BE2C (cell line): ENCODE measurements at regions not wholly inside any gene's neighbourhood (a gene's known extent, or its start where the extent isn't known, plus 50 kb on each side); places are given as distances from the start of the nearest gene placed in this dataset.
"Not testable (repeated sequence)": the region's sequence is repeated elsewhere in the genome, so short reads cannot be mapped to it uniquely, and the experiment has no call there.

ENCODE experiments used
- DNase-seq: peaks from one replicate; pipeline ENCODE4 v3.0.0-alpha.2; 2020
- H3K27me3 ChIP-seq: fragments of 250-450 bp; sonication (Bioruptor Pico); 2 replicates; pipeline ENCODE4 v1.5.1; 2020; ENCODE audit warnings: mild to moderate bottlenecking
- H3K36me3 ChIP-seq: fragments of 250-450 bp; sonication (Bioruptor Pico); 2 replicates; pipeline ENCODE4 v1.5.1; 2020; ENCODE audit warnings: mild to moderate bottlenecking
- H3K4me1 ChIP-seq: fragments of 250-450 bp; sonication (Bioruptor Pico); 2 replicates; pipeline ENCODE4 v1.5.1; 2020
- H3K4me3 ChIP-seq: 2 replicates; pipeline ENCODE4 v1.5.1; 2011; ENCODE audit warnings: low read depth, low read length
- H3K9me3 ChIP-seq: fragments of 250-450 bp; sonication (Bioruptor Pico); 2 replicates; pipeline ENCODE4 v1.5.1; 2020
- TF ChIP-seq, protein P1 (sequence below): IDR thresholded peaks from 2 replicates; pipeline ENCODE4 v1.5.1; 2012; ENCODE audit warnings: mild to moderate bottlenecking, low read depth, low read length

DNA sequence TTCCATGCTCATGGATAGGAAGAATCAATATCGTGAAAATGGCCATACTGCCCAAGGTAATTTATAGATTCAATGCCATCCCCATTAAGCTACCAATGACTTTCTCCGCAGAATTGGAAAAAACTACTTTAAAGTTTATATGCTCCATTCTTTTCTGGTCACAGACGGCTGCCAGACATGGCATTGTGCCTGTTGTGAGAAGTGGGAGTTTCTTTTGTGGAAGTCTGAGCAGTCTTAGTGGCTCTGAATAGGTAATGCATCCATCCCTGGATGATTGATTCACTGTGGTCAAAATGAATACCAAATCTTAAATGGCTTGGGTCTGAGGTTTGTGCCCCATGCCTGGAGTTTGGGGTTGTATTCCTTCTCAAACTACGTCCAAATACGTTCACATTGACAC, 274.5 kb upstream of the AZI2 start:
- H3K36me3 ChIP-seq = no peaks in the 10 kb centered on the region
- DNase-seq = no peak
- TF ChIP-seq, protein P1, sequence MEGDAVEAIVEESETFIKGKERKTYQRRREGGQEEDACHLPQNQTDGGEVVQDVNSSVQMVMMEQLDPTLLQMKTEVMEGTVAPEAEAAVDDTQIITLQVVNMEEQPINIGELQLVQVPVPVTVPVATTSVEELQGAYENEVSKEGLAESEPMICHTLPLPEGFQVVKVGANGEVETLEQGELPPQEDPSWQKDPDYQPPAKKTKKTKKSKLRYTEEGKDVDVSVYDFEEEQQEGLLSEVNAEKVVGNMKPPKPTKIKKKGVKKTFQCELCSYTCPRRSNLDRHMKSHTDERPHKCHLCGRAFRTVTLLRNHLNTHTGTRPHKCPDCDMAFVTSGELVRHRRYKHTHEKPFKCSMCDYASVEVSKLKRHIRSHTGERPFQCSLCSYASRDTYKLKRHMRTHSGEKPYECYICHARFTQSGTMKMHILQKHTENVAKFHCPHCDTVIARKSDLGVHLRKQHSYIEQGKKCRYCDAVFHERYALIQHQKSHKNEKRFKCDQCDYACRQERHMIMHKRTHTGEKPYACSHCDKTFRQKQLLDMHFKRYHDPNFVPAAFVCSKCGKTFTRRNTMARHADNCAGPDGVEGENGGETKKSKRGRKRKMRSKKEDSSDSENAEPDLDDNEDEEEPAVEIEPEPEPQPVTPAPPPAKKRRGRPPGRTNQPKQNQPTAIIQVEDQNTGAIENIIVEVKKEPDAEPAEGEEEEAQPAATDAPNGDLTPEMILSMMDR = no peak
- H3K4me1 ChIP-seq = no peaks in the 10 kb centered on the region
- no peaks in the 10 kb centered on the region for H3K9me3 ChIP-seq
- H3K4me3 ChIP-seq = no peak overlapping the region
- no peaks in the 10 kb centered on the region for H3K27me3 ChIP-seq

DNA sequence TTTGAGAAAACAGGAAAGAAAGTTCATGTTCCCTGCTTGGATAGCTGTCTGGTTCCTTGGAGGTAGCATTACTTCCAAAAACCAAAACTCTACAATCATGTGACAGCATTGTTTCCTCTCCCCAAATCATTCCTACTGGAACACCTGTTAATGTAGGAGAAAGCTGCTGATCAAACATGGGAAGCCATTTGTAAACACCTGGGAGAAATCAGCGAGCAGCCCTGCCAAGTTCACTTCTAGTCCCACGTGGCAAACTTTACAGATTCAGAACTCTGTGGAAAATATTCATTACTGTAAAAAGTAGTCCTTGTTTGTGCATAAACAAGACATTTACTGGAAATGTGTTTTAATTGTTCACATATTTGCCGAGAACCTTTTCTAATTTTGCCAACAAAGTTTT, 275.5 kb upstream of the AZI2 start:
- Histone ChIP-seq H3K27me3 (no peaks in the 10 kb centered on the region), H3K36me3 (no peaks in the 10 kb centered on the region), H3K4me3 (no peak overlapping the region), H3K4me1 (no peaks in the 10 kb centered on the region), H3K9me3 (no peaks in the 10 kb centered on the region)
- TF ChIP-seq, protein P1 = no peak
- DNase-seq = no peak

DNA sequence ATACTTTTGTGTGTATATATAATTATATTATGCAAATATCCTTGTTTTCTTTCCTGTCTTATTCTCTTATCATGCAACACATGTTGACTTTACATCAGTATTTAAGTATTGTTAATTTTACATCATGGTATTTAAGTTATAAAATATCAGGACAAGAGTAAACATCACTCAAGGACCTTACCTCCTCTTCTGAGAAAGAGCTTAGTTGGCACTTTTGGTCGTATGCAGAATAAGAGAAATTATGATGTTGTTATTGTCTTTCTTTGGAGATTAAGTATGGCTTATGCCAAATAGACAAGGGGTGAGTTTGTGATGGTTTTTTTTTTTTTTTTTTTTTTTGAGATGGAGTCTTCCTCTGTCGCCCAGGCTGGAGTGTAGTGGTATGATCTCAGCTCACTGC, 279.2 kb upstream of the AZI2 start:
- H3K27me3 ChIP-seq, DNase-seq, H3K9me3 ChIP-seq, H3K4me1 ChIP-seq, H3K4me3 ChIP-seq, H3K36me3 ChIP-seq: not testable (repeated sequence)

DNA sequence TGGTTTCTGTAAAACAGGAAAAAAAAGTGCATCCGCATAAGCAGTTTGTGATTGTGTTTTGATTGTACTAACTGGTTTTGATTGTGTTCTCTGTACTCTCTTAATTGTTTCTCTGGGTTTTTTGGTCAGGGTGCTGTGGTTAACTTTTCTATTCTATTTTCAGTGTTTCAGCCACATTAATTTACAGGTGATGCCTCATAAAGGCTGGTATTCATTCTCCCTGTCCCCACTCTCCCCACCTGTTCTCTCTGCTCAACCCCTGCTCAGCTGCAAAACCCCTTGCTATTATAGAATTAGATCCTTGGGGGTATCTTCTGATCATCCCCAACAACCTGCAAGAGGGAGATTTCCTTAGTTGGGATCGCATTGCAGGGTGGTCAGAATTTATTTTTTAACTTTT, 285.4 kb upstream of the AZI2 start:
- Histone ChIP-seq H3K27me3 (no peaks in the 10 kb centered on the region), H3K4me1 (no peaks in the 10 kb centered on the region), H3K9me3 (no peaks in the 10 kb centered on the region), H3K4me3 (no peak overlapping the region), H3K36me3 (no peaks in the 10 kb centered on the region)
- TF ChIP-seq, protein P1 = no peak
- DNase-seq = no peak

DNA sequence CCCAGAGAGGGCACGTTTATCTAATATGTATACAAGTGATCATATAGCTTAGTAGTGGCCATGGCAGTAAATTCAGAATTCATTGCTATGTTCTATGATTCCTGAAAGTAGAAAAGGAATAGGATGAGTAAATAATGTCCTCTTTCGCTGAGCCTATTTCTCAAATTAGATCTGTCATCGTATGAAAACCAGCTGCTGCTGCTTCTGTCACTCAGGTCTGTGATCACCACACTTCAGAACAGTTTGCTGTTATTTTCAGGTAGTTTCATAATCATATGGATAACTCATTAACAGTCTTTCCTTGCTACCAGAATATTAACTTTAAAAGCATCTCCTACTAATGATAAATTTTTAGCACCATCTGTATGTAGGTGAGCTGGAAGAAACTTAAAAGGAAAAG, 289.1 kb upstream of the AZI2 start:
- TF ChIP-seq, protein P1 = no peak
- Histone ChIP-seq H3K36me3 (no peaks in the 10 kb centered on the region), H3K27me3 (no peaks in the 10 kb centered on the region), H3K9me3 (no peaks in the 10 kb centered on the region), H3K4me1 (no peaks in the 10 kb centered on the region), H3K4me3 (no peak overlapping the region)
- no peak for DNase-seq

DNA sequence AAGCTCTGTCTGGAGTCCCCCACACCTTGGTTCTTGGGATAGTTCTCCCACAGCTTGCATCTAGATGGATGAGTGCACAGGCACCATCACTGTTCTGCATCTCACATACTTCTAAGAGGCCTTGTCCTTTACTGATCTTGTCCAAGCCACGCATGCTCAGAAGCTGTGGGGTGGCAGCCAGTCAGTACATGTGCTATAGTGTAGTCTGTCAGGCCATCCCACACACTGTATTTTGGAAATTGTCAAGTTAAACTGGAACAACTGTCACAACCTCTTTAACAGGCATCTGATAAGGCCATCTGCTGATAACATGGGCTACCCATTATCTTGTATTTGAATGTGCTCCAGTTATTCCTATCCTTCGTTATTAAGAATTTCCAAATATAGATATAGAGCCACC, 296.5 kb upstream of the AZI2 start:
- Histone ChIP-seq H3K4me3 (no peak overlapping the region), H3K9me3 (no peaks in the 10 kb centered on the region), H3K27me3 (no peaks in the 10 kb centered on the region), H3K4me1 (no peaks in the 10 kb centered on the region; the same call in none of the 2 replicates), H3K36me3 (no peaks in the 10 kb centered on the region)
- TF ChIP-seq, protein P1 = no peak
- no peak for DNase-seq

DNA sequence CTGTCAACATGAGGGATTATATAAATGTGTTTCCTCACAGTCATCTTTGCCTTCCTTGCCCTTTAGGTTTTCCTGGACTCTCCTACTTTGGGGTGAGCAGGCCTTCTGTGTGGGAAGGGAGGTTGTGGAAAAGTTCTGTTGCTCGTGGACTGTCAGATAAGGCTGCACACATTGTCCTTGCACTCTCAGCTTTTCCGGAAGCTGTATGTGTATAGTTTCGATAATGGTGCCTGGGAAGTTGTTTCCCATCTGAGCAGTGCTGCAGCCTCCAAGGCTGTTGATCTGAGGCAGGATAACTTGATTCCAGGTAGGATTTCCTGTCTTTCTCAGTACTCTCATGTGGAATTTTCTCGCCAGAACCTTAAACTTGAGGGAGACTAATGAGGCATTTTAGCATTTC, 297.8 kb upstream of the AZI2 start:
- H3K9me3 ChIP-seq = no peaks in the 10 kb centered on the region
- TF ChIP-seq, protein P1 = no peak
- no peak overlapping the region for H3K4me3 ChIP-seq
- no peaks in the 10 kb centered on the region for H3K27me3 ChIP-seq
- H3K4me1 ChIP-seq = no peaks in the 10 kb centered on the region; the same call in none of the 2 replicates
- no peak for DNase-seq
- H3K36me3 ChIP-seq = no peaks in the 10 kb centered on the region
